HepG2 (cell line): ENCODE measurements at regions not wholly inside any gene's neighbourhood (a gene's known extent, or its start where the extent isn't known, plus 50 kb on each side); places are given as distances from the start of the nearest gene placed in this dataset.

Experiments used
- AGO1 ChIP-seq: fragments of 200-400 bp; formaldehyde crosslinking; IDR thresholded peaks from 2 replicates; pipeline ENCODE4 v1.6.1; 2017; ENCODE audit warnings: mild to moderate bottlenecking, low read depth, low read length, moderate library complexity; ENCODE audit not compliant: poor library complexity, severe bottlenecking
- ZNF253 ChIP-seq: sonication (generic); formaldehyde crosslinking; IDR thresholded peaks from 2 replicates; pipeline ENCODE4 v1.8.0; 2022; ENCODE audit warnings: mild to moderate bottlenecking, missing genetic modification reagents, borderline replicate concordance
- TF ChIP-seq, protein P1 (sequence below): sonication (generic); formaldehyde crosslinking; IDR thresholded peaks from 2 replicates; pipeline ENCODE4 v1.4.0; 2020; ENCODE audit warnings: missing genetic modification reagents; ENCODE audit errors: not compliant biosample characterization
- TF ChIP-seq, protein P2 (sequence below), 2 experiments: IDR thresholded peaks; 2 replicates each; pipeline ENCODE4 v1.6.1; 2011 to 2012; ENCODE audit warnings: low read length in 2 of 2, borderline replicate concordance in 1 of 2, low read depth in 1 of 2, mild to moderate bottlenecking in 1 of 2, moderate library complexity in 1 of 2
- TF ChIP-seq, protein P3 (sequence below): IDR thresholded peaks from 2 replicates; pipeline ENCODE4 v1.6.1; 2016; ENCODE audit warnings: low read depth, borderline replicate concordance

DNA sequence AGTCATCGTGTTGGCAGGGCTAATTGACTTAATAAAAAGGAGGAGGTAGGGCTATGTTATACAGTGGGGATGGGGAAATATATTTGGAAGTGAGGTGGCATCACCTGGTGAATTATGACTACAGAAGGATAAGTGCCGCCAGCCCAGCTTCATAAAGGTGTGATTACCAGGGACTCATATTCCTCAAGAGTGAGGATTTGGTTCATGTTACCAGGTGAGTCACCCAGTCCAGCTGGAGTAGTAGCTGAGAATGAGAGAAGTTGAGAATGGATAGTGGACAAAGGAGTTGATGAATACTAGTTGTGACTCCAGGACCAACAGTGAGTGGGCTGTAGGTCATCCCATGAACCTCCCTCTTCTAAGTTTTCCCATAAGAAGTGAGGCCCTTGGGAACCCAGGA is 143.0 kb upstream of the GALNT15 start:
- TF ChIP-seq AGO1: no peak
- TF ChIP-seq, protein P1, sequence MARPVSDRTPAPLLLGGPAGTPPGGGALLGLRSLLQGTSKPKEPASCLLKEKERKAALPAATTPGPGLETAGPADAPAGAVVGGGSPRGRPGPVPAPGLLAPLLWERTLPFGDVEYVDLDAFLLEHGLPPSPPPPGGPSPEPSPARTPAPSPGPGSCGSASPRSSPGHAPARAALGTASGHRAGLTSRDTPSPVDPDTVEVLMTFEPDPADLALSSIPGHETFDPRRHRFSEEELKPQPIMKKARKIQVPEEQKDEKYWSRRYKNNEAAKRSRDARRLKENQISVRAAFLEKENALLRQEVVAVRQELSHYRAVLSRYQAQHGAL: no peak
- TF ChIP-seq, protein P2, sequence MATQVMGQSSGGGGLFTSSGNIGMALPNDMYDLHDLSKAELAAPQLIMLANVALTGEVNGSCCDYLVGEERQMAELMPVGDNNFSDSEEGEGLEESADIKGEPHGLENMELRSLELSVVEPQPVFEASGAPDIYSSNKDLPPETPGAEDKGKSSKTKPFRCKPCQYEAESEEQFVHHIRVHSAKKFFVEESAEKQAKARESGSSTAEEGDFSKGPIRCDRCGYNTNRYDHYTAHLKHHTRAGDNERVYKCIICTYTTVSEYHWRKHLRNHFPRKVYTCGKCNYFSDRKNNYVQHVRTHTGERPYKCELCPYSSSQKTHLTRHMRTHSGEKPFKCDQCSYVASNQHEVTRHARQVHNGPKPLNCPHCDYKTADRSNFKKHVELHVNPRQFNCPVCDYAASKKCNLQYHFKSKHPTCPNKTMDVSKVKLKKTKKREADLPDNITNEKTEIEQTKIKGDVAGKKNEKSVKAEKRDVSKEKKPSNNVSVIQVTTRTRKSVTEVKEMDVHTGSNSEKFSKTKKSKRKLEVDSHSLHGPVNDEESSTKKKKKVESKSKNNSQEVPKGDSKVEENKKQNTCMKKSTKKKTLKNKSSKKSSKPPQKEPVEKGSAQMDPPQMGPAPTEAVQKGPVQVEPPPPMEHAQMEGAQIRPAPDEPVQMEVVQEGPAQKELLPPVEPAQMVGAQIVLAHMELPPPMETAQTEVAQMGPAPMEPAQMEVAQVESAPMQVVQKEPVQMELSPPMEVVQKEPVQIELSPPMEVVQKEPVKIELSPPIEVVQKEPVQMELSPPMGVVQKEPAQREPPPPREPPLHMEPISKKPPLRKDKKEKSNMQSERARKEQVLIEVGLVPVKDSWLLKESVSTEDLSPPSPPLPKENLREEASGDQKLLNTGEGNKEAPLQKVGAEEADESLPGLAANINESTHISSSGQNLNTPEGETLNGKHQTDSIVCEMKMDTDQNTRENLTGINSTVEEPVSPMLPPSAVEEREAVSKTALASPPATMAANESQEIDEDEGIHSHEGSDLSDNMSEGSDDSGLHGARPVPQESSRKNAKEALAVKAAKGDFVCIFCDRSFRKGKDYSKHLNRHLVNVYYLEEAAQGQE (IDR thresholded peaks at IDR 0.05; ENCODE audit: borderline replicate concordance in 1 of 2, low read depth in 1 of 2, low read length in 2 of 2): no peak
- TF ChIP-seq ZNF253 (CRISPR knock-in tag): no peak
- TF ChIP-seq, protein P3, sequence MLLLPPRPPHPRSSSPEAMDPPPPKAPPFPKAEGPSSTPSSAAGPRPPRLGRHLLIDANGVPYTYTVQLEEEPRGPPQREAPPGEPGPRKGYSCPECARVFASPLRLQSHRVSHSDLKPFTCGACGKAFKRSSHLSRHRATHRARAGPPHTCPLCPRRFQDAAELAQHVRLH: no peak
